Inflammatory macrophage treated with lipopolysaccharide for 4 hours (primary cell): ENCODE measurements at regions not wholly inside any gene's neighbourhood (a gene's known extent, or its start where the extent isn't known, plus 50 kb on each side); places are given as distances from the start of the nearest gene placed in this dataset.

Experiments
- DNase-seq: peaks from one replicate; pipeline ENCODE4 v3.0.0-alpha.2; 2020

DNA sequence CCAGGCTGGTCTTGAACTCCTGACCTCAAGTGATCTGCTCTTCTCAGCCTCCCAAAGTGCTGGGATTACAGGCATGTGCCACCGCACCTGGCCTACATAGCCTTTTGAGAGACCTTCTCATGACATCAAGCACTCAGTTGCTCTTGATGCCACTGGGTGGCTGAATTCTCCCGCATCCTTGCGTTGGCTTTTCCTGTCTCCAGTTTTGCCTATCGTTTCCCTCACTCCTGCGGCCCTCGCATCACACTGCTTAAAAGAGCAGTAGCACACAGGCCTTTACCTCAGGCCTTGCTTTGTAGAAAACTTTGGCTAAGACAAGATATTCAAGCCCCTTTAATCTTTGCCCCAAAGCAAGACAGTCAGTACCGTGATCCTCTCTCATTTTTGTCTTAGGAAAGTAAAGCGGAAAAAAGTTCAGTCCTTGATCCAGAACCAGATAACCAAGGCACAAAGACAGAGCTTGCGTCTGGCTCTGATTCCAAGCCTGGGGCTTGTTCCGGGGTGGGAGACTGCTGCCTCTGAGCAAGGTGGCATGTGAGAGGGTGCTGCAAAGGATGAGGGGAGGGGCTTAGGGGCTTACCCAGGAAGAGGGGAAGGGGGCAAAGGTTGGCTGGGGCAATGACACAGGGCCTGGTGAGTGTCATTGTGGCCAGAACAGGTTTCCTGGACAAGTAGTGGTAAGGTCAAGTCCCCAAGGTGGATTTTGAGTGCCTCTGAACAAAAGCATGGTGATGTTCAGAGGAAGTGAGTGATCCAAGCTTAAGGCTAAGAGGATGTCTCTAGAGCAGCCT, 175.0 kb upstream of the TLE3 start:
- no peak for DNase-seq

DNA sequence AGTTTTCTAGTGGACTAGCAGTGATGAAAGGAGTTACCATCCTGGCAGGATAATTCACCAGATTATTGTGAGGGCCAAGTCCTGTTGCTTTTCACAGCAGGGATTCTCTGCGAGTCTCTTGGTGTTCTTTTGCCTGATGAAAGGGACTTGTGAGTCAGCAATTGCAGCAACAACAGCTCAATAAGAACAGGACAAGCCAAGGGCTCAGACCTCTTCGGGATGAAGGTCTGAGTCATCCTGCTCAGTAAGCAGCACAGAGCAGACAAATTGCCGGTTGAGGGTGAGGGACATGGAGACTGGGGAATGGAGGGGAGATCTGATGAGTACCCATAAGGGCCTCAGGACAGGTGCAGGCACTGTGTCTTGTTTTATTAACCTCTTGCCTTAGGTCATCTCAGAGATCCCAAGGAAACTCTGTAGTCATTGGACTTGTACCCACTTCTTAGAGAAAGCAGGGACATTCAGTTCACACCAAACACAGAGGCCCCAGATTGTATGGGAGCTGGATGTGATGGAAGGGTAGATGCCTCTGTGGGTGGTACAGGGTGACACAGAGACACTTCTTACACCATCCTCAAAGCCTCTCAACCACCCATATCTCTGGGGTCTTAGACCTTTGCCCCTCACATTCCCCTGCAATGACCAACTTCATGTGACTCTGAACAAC, 173.8 kb upstream of the TLE3 start:
- DNase-seq = peak; percentile 94

DNA sequence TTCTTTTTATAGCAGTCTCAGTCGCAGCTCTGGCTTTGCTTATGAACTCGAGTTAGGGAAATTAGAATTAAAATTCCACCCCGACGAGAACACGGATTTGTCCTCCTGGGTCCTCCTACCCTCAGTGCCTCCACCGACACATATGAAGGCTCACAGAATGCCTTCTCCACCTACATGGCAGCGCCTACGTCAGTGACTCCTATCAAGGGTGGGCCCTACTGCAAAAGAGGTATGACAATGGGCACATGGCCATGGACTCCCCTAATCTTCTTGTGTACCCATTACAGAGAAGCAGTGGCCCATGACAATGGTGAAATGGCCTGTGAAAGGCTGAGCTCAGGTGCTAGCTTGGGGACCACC, 173.0 kb upstream of the TLE3 start:
- DNase-seq = no peak

DNA sequence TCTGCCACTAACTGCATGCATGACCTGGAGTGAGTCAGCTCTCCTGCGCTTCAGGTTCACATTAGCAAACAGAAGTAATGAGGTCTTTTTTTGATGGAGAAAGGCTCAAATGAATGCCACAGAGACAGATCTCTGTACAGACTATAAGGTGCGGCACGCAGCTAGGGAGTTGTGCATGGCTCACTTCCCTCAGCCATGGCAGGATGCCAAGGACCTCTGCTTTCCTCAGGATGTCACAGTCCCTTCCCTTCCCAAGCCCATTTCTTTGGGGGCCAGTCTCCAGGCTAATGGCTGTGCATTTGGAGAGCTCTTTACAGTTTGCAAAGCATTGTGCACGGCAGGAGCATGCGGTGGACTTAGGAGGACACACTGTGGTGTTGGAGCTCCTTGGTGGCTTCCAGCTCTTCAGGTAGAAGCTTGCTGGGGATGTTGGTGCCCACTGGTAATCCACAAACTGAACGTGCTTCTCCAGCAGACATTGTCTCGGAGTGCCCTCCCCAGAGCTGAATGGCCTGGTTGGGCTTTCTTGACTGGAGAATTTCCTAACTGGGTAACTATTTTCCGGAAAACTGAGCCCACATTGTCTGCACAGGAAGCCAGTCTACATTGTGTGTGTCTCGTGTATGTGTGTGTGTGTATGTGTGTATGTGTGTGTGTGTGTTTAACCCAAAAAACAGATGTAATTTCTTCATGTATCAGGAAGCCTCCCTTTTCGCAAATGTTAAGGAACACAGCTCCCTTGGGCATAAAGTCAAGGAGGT, 172.5 kb upstream of the TLE3 start:
- peak; percentile 45 for DNase-seq

DNA sequence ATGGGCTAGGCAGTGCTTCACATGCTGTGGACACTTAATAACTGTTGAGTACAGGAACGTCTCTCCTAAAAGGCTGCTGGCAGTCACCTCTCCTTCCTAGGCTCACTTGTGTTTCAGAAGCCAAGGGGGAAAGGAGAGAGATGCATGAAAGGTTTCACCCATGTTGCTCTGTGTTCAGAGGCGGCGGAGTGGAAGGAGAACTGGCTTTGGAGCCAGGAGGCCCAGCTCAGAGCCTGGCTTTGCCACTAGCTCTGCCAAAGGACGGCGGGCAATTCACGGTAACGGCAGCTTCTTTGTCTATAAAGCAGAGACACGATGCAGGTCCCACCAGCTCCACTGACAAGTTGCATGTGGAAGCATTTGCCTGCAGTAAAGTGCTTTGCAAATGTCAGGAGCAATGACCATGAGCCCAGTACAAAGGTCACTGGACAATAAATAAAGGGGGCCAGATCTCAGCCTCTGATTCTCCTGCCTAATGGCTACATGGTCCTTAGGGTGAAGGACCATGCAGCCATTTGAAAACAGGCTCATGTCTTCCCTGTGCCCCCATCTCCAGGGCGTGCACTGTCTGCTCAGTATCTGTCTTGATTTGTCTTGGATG, 171.7 kb upstream of the TLE3 start:
- DNase-seq = no peak

DNA sequence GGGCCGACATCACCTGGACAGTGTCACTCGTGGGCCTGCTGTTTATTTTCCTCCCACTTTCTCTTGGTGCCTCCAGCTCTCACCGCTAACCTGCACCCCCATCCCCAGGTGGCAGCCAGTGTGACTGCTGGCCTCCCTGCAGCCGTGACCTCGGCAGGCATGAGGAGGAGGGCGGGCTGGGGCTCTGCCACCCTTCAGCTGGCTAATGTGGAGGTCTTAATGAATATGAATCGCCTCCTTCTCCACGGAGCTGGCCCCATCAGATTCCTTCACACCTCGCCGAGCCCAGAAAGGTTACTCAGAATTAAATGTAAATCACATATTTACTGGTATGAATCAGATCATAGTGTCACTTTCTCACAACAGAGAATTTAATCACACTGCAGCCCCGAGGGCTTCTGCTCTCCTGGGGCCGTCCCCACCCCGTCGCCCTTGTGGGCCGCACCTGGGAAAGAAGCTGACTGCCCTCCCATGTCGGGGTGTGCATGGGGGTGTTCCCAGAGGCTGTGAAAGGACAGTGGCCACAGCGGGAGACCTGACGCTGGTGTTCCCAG, 171.1 kb upstream of the TLE3 start:
- DNase-seq = no peak

DNA sequence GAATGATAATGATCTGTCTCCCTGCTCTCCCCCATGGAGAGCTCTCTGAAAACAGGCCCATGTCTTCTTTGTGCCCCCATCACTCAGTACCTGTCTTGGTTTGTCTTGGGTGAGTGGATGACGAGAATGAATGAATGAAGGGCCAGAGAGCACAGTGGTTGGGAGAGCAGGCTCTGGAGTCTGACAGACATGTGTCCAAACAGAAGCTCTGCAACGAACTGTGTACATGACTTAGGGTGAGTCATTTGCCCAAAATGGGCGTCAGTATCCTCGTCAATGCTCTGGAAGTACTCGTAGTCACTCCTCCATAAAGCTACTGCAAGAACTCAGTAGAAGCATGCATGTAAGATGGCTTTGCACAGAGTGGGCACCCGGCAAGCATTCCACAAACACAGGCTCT, 170.2 kb upstream of the TLE3 start:
- DNase-seq = peak; percentile 91

DNA sequence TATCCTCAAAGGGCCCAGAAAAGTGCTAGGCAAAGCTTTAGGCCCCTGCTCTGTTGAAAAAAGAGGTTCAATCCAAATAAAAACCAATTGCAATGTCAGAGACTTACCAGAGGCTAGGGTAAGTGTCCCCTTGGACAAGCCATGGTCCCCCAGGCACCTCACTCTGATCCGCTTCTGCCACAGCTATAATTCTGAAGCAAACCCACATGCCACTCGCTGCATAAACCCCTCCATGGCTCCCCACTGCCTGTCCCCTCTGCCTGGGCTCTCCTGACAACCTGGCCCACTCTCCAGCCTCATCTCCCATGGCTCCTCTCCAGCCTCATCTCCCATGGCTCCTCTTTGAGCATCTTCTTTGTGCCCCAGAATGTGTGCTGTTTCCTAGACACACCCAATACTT, 169.6 kb upstream of the TLE3 start:
- DNase-seq = no peak

DNA sequence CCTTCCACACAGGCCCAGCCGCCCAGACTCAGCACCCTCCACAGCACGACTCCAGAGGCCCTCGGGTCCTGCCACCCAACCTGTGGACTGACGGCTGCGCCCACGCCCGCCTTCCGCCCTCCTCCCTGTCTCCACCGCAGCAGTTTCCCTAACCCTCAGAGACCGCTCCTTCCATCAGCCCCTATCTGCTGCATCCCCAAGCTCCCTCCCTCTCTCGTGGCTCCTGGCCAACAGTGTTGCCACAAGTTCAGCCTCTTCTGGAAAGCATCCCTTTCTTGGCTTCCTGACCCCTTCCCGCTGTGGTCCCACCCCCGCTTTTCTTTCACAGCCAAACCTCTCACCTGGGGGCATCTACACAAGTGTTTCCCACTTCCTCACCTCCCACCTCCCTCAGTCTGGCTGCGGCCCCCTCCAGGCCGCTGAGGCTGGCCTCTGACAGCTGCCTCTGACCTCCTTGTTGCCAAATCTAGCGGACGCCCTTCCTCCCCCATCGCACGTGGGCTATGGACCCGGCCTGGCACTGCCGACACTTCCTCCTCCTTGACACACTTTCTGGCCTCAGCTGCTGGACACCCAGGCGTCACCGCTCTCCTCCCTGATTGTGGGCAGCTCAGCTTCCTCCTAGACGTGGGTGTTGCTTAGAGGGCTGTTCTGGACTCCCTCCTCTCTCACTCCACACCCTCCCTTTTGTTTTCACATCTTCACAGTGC, 168.8 kb upstream of the TLE3 start:
- DNase-seq = peak; percentile 96

DNA sequence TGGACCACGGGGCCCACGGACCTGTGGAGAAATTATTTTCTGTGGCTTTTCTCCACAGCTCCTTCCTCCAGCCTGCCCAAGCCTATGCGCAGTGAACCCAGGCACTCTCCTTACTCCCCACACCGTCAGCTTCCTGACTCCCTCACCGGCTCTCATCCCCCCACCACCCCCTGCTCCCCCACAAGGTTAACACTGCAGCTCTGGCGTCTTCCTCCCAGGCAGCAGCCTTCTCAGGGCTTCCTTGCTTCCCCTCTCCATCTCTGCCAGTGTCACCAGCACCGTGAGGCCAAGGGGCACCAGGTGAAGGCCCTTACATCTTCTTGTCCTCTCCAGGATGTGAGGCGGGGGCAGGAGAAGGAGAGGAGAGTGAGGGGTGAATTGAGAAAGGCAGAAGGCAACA, 168.3 kb upstream of the TLE3 start:
- no peak for DNase-seq

DNA sequence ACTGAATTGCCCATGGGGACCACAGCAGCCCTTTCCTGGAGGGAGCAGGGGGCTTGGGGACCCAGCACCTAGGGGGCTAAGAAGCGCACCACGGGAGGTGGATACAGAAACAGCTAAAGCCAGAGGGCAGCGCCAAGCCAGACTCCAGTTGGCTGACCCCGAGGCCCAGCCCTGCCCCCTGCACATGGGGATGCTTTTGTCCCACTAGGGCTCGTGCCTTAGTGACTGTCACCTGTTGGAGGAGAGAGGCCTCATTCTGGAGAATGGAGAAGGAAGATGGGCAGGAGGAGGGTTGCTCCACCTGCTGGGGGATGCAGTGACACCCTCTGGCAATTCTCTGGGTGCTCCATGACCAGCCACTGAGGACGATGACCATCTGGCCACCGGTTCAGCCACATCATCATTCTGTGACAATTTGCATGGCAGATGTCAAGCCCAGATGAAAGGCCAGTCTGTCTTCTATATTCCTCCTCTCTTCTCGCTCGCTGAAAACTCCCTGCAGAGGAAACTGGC, 167.8 kb upstream of the TLE3 start:
- DNase-seq = no peak

DNA sequence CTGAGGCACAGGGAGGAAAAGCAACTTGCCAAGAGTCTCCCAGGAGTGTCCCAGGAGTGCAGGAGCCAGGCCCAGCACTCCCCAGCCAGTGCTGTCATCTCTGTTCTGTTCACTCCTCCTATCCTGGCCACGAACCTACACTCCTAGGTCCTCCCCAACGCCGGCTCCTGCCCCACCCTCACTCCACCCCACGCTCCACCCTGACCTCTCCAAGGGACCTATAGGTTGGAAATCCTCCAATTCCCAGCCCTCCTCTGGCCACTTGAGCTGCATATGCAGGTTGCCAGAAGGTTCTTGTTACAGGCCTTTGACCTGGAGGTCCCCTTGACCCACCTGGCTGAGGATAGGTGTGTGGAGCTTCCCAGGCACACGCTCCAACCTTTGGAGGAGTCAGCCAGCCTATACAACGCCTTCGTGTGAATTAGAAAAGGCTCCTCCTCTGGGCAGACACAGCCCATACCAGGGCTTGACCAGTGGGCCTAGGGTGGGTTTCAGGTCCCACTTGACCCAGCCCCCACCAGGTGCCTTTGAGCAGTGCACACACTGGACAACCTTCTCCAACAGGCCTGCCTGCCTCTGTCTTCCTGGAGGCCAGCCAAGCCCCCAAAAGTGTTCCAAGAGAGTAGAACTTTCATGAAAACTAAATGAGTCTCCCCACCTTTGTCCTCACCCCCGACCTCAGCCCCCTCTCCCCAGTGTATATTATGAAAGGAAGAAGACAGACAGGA, 167.2 kb upstream of the TLE3 start:
- DNase-seq = no peak

DNA sequence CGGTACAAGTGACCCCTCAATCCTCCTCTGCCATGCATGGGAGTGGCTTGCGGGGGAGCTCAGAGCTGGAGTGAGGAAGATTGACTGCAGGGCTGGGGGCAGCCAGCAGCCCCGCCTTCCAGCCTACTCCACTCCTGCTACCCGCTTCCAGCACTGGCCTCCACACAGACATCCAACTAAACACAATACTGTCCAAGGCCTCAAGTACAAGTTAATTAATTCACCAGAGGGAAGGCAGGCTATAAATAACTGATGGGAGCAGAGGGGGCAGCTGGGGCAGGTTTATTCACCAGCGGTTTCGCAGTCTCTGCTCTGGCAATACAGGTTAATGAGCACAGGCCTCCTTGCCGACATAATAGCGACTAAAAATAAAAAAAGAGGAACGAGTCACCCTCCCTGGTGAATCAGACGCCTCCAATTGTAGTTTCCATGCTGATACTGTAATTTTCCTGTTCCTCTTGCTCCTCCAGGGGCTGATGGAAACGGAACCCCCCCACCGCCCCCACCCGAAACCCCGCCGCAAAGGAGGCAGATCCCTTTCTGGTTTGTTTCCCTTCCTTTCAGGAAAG, 166.4 kb upstream of the TLE3 start:
- peak; percentile 95 for DNase-seq

DNA sequence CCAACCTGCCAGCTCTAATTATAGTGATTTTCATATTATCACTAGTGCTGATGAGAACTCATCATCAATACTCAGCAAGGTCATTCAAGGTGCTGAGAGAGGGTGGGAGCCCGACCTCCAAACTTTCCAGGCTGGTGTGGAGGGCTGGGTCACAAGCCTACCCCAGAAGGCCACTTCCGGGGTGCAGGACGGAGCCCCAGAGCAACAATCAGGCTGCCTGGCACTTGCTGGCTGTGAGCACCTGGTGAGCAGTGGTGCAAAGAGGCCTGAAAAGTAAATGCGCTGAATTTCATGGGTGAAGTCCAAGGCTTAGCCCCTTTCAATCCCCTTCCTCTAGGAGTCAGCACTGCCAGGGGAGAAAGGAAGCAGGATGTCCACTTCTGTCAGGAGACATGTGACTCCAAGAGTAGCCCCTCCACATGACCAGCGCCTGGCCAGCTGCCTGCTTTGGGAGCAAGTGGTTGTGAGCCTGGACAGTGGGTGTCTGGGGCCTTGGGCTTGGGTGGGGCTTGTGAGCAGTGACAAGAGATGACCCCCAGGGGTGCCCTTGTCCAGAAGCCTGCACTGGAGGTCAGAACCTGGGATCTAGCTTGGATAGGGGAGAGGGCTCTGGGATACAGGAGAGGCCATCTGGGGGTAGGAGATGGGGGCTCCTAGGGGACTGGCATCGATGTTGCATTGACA, 165.0 kb upstream of the TLE3 start:
- DNase-seq = no peak

DNA sequence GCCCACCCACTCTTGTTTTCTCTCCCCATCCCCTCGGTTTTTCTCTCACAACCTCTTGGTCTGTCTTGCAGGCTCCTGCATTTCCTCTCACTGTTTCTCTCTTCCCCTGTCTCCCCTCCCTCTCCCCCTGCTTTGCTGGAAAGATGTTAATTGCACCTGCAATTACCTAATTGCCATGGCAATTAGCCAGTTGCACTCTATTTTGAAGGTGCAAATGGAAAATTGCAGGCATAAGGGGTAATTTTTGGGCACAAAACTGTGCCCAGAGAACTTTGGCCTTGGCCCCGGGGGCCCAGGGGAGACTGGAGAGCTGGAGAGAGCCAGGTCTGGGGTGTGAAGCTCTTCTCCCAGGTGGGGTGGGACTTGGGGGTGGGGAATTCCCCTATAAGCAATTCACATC, 164.5 kb upstream of the TLE3 start:
- no peak for DNase-seq

DNA sequence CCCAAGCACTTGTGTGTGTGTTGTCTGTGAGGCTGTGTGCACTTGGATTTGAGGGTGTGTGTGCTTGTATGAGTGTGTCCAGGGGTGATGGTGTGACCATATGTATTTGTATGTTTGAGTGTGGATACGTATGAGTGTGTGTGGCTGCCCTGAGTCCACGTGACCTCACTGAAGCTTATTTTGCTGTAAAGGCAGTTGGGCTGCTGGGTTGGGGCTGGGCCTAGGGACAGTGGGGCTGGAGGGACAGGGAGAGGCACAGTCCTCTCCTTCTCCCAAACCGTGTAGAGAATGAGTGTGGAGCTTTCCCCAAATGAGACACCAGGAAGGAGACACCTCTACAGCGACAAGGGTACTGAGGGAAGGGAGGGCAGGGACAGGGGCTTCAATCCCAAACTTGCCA, 163.4 kb upstream of the TLE3 start:
- DNase-seq = no peak

DNA sequence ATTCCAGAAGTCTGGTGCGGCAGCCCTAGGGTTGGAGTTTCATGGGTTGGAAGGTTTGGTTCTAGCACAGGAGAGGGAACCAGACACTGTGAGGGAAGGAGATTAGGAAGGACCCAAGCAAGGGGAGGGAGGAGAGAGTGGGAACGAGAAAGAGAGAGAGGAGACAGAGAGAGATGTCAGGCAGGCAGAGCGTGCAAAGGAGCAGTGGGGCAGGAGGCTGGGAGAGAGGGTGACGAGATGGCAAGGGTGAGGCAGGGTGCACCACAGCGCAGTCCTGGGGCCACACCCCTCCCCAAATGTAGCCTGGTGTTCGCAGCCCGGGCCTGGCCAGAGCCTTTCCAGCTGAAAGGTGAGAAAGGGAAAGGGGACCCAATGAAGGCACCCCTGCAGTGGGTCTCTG, 162.9 kb upstream of the TLE3 start:
- no peak for DNase-seq

DNA sequence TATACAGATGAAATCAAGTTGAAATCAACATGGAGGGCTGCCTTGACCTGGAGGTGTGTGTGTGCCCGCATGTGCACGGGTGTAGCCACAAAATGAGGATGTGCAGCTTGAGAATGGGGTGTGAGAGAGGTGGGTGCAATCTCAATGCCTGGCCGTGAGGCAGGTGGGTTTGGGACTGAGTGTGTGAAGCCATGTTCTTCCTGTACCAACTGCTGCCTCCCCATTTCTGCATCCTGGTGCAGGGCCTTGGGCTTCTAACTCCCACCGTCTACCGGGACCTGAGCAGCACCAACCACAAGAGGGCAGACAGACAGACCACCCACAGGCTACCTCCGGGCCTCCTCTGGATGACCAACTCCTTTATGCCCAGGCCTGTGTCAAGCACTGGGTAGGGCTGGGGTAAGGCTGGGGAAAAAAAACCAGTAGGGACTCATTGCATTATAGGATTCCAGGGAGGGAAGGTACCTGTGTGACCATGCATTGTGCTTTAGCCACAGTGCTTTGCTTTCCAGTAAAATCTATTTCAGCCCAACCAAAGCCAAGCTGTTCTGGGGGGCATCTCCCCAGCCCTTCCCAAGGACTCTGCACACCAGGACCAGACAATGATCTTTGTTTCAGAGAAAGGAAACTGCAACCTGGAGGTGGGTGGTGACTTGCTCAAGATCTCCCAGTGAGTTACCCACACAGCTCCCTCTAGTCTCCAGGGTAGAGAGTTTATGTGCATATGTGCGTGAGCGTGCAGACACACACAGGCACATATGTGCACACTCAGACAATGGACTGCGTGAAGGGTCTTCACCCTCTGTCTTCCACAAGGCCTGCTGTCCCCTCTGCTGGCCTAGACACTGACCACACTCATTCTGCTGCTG, 162.2 kb upstream of the TLE3 start:
- DNase-seq = peak; percentile 77

DNA sequence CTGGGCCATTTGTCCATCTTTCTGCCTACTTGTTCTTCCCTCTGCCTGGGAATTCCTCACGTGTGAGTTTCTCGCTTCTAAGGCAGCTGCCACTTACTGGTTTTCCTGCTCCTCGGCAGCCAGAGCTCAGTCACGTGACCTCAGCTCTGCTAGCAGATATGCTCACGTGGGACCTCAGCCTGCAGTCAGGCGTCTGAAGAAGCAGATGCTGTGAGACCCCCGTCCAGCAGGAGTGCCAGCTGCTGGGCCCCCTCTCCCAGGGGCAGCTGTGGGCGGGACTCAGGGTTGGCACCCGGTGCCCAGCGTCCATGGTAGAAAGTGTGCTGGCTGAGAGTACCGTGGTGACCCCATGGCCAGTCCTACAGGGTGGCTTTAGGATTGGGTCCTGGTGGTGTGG, 161.3 kb upstream of the TLE3 start:
- peak; percentile 63 for DNase-seq
